Activated CD8-positive, alpha-beta T cell treated with anti-CD3 and anti-CD28 coated beads, Interleukin-2, amount 10 ng/mL, durations not matched to agents 7 days and 5 days (primary cell): ENCODE measurements at regions not wholly inside any gene's neighbourhood (a gene's known extent, or its start where the extent isn't known, plus 50 kb on each side); places are given as distances from the start of the nearest gene placed in this dataset.

ENCODE experiments used
- ATAC-seq: fragments of 150-1000 bp; cut with Tn5 transposase; one replicate; pipeline ENCODE4 v1.10.0; 2021; ENCODE audit warnings: moderate library complexity
- CTCF ChIA-PET: fragments of 350-600 bp; sonication (Branson Sonifier 250); formaldehyde crosslinking; loops from one replicate; lab custom pipeline; 2021; ENCODE audit warnings: antibody characterized with exemption; lab: Charles Lee
- POLR2A ChIA-PET: fragments of 350-600 bp; sonication (Branson Sonifier 250); formaldehyde crosslinking; loops from one replicate; lab custom pipeline; 2021; ENCODE audit warnings: antibody characterized with exemption; lab: Charles Lee
- DNase-seq: peaks from one replicate; pipeline ENCODE4 v3.0.0-alpha.2; 2020
- H3K27ac Mint-ChIP-seq: one replicate; pipeline ENCODE4 v1.8.0; 2021; ENCODE audit warnings: mild to moderate bottlenecking, mixed read lengths
- H3K27me3 Mint-ChIP-seq: one replicate; pipeline ENCODE4 v1.8.0; 2021; ENCODE audit warnings: low read depth, mixed read lengths
- H3K36me3 Mint-ChIP-seq: one replicate; pipeline ENCODE4 v1.8.0; 2021; ENCODE audit warnings: low read depth, mixed read lengths
- H3K4me1 Mint-ChIP-seq: one replicate; pipeline ENCODE4 v1.8.0; 2021; ENCODE audit warnings: low read depth, mixed read lengths
- H3K4me3 Mint-ChIP-seq: one replicate; pipeline ENCODE4 v1.8.0; 2021; ENCODE audit warnings: mild to moderate bottlenecking, mixed read lengths
- H3K9me3 Mint-ChIP-seq: one replicate; pipeline ENCODE4 v1.8.0; 2022; ENCODE audit warnings: mixed read lengths; ENCODE audit not compliant: insufficient read depth

- POLR2A ChIA-PET: no interaction called here
- ATAC-seq (no peak), DNase-seq (no peak)
Observed at GRCh38 chrX:125266153-125266660, 53.5 kb upstream of the TEX13C start.

More at GRCh38 chrX:125266153-125266660, 53.5 kb upstream of the TEX13C start:
- no peak overlapping the region for H3K4me3 Mint-ChIP-seq
- H3K9me3 Mint-ChIP-seq: no peaks in the 10 kb centered on the region
- H3K36me3 Mint-ChIP-seq: no peaks in the 10 kb centered on the region
- no peak overlapping the region for H3K27ac Mint-ChIP-seq
- CTCF ChIA-PET: no interaction called here
- no peaks in the 10 kb centered on the region for H3K4me1 Mint-ChIP-seq
- no peaks in the 10 kb centered on the region for H3K27me3 Mint-ChIP-seq
